Islet precursor cell (in vitro differentiated cells): ENCODE measurements at regions not wholly inside any gene's neighbourhood (a gene's known extent, or its start where the extent isn't known, plus 50 kb on each side); places are given as distances from the start of the nearest gene placed in this dataset.
"Not testable (repeated sequence)": the region's sequence is repeated elsewhere in the genome, so short reads cannot be mapped to it uniquely, and the experiment has no call there.

Experiments
- DNase-seq: peaks from one replicate; pipeline ENCODE4 v3.0.0-alpha.2; 2018

GRCh38 chr21:9697751-9698150 lies 823.6 kb upstream of the TPTE start:
- not testable (repeated sequence) for DNase-seq

GRCh38 chr21:9705016-9705415 lies 816.4 kb upstream of the TPTE start:
- DNase-seq = not testable (repeated sequence)

DNA sequence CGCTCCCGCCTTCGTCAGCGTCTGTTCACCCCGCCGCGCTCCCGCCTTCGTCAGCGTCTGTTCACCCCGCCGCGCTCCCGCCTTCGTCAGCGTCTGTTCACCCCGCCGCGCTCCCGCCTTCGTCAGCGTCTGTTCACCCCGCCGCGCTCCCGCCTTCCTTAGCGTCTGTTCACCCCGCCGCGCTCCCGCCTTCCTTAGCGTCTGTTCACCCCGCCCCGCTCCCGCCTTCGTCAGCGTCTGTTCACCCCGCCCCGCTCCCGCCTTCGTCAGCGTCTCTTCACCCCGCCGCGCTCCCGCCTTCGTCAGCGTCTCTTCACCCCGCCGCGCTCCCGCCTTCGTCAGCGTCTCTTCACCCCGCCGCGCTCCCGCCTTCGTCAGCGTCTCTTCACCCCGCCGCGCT lies 815.9 kb upstream of the TPTE start:
- not testable (repeated sequence) for DNase-seq

DNA sequence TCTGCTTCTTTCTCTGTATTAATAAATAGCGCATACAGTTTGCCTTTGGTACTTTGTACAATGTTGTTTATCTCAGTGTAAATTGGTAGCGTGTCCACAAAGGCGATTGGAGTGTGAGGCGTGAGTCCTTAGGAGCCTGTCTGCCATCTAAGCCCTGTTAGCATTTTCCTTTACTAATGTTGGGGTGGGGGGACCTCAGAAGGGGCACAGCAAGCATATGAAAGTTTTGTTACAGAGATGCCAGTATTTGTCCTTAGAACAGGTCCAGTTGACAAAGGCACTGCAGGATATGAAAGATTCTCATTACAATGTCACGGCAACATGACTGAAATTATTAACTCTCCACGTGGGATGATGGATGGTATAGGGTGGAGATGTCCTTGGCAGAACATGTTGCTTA lies 796.8 kb upstream of the TPTE start:
- not testable (repeated sequence) for DNase-seq

- DNase-seq = not testable (repeated sequence)
Measured at GRCh38 chr21:9727187-9727586, 794.2 kb upstream of the TPTE start.

GRCh38 chr21:9728219-9728992 lies 793.0 kb upstream of the TPTE start:
- not testable (repeated sequence) for DNase-seq

DNA sequence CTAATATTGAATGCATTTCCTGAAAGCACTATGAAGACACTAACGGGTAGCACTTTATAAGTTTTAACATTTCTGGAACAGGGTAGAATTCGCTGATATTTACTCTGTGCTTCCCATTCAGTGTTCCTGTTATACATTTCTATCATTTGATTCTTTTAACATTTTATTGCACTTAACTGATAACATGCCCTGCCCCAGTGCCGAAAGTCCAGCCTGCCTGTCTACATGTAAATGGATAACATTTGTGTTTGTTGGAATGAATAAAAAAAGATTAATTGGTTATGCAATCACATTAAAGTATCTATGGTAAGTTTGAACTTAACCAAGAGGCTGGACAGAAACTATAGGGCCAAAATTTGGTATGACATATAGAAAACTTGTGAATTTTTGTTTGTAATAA lies 790.5 kb upstream of the TPTE start:
- DNase-seq = no peak

DNA sequence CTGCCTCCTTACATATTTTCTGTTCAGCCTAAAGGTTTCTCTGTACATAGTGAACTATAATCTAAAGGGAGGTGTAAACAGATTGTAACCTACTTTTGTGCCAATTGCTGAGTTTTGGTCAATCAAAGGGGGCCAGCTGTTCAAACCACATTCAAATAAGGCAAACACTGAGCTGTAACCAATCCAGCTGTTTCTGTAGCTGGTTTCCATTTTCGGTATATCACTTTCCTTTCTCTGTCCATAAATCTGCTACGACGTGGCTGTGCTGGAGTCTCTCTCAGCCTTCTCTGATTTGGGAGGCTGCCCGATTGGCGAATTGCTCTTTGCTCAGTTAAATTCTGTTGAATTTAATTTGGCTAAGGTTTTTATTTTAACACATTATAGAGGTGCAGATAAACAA lies 790.1 kb upstream of the TPTE start:
- not testable (repeated sequence) for DNase-seq

GRCh38 chr21:9732605-9733004 lies 788.8 kb upstream of the TPTE start:
- DNase-seq = not testable (repeated sequence)

- not testable (repeated sequence) for DNase-seq
Measured at GRCh38 chr21:9733761-9734558, 787.4 kb upstream of the TPTE start.

DNA sequence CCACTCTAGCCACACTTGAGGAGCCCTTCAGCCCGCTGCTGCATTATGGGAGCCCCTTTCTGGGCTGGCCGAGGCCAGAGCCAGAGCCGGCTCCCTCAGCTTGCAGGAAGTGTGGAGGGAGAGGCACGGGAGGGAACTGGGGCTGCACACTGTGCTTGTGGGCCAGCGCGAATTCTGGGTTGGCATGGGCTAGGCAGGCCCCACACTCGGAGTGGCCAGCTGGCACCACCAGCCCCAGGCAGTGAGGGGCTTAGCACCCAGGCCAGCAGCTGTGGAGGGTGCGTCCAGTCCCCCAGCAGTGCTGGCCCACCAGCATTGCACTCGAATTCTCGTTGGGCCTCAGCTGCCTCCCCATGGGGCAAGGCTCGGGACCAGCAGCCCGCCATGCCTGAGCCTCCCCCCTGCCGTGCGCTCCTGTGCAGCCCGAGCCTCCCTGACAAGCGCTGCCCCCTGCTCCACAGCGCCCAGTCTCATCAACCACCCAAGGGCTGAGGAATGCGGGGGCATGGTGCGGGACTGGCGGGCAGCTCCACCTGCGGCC lies 785.9 kb upstream of the TPTE start:
- DNase-seq = no peak

GRCh38 chr21:9737301-9737700 lies 784.1 kb upstream of the TPTE start:
- DNase-seq = not testable (repeated sequence)

GRCh38 chr21:9737871-9738515 lies 783.4 kb upstream of the TPTE start:
- not testable (repeated sequence) for DNase-seq

GRCh38 chr21:9738527-9738926 lies 782.9 kb upstream of the TPTE start:
- no peak for DNase-seq

GRCh38 chr21:9739240-9739639 lies 782.1 kb upstream of the TPTE start:
- no peak for DNase-seq

GRCh38 chr21:9740177-9740941 lies 781.0 kb upstream of the TPTE start:
- not testable (repeated sequence) for DNase-seq

GRCh38 chr21:9740991-9741742 lies 780.2 kb upstream of the TPTE start:
- DNase-seq = not testable (repeated sequence)

- DNase-seq = not testable (repeated sequence)
Measured at GRCh38 chr21:9743566-9743965, 777.8 kb upstream of the TPTE start.

DNA sequence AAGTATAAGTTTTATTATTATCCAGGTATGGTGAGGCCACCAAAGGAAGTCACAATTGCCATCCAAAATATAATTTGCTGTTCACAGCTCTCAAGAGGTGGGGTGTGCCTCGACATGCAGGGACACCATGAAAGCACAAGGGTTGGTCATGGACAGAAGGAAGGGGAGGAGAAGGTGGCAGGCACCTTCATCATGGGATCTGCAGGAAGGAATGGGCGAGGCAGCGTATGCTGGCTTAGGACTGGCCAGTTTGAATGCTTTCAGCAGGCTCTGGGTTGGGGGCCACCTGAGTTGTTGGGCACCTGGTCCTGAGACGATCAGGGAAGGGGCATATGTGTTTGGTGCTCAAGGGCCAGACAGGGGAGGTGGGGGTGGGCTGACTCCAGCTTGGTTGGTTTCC lies 777.2 kb upstream of the TPTE start:
- DNase-seq = not testable (repeated sequence)

- DNase-seq = not testable (repeated sequence)
Measured at GRCh38 chr21:9744593-9744992, 776.8 kb upstream of the TPTE start.

DNA sequence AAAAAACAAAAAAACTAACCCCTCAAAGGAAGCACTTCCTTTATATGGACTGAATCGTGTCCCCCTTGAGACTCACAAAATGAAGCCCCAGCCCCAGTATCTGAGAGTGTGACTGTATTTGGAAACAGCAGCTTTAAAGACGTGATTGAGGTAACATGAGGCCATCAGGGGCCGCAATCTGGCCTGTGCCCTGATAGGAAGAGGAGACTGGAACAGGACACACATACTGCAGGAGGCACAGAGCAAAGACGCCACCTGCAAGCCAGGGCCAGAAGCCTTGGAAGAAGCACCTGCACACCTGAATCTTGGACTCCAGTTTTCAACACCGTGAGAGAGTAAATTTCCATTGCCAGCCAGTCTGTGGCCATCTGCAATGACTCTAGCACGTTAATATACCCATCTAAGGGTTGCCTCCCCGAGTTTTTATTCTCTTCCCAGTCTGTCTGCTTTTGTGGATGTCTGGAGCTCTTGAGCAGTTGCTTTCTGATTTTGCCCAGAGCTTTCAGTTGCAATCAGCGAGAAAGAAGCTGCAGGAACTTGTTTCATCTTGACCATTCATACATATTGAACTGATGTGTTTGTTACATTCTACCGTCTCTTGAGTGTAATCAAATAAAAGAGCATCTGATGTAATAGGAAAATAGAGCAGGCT lies 775.8 kb upstream of the TPTE start:
- DNase-seq = not testable (repeated sequence)
